PC-3 (cell line): ENCODE measurements at regions not wholly inside any gene's neighbourhood (a gene's known extent, or its start where the extent isn't known, plus 50 kb on each side); places are given as distances from the start of the nearest gene placed in this dataset.

Source experiments
- ATAC-seq: fragments of 200-7000 bp; cut with Tn5 transposase; 2 replicates; pipeline ENCODE4 v1.9.1; 2020; ENCODE audit warnings: mild to moderate bottlenecking, moderate library complexity
- BruUV-seq: library from RNA; stranded (reverse); fragments of 400-500 nt; replicated peaks from 2 replicates; lab custom pipeline; 2021; lab: Mats Ljungman, UMichigan
- CTCF ChIA-PET: fragments of 300-600 bp; sonication (Branson Sonifier 250); formaldehyde crosslinking; loops from one replicate; lab custom pipeline; 2022; ENCODE audit warnings: antibody characterized with exemption; lab: Charles Lee
- POLR2A ChIA-PET: fragments of 300-600 bp; sonication (Branson Sonifier 250); formaldehyde crosslinking; loops from one replicate; lab custom pipeline; 2022; ENCODE audit warnings: antibody characterized with exemption; ENCODE audit not compliant: unreplicated experiment; lab: Charles Lee
- DNase-seq: peaks from one replicate; pipeline ENCODE4 v3.0.0-alpha.2; 2015
- H2AFZ ChIP-seq: fragments of 300-600 bp; sonication (generic); 2 replicates; pipeline ENCODE4 v1.6.0; 2016; ENCODE audit warnings: antibody characterized with exemption, low read length
- H3F3A ChIP-seq: fragments of 300-600 bp; sonication (generic); one replicate; pipeline ENCODE4 v1.6.0; 2017; ENCODE audit warnings: antibody characterized with exemption, low read length, control low read depth, mild to moderate bottlenecking; ENCODE audit not compliant: unreplicated experiment
- H3K27ac ChIP-seq: fragments of 300-600 bp; sonication (generic); 2 replicates; pipeline ENCODE4 v1.5.1; 2016; ENCODE audit warnings: mild to moderate bottlenecking, low read length
- H3K27me3 ChIP-seq: fragments of 300-600 bp; sonication (generic); 2 replicates; pipeline ENCODE4 v1.6.1; 2016; ENCODE audit warnings: low read length, mixed read lengths
- H3K36me3 ChIP-seq: fragments of 300-600 bp; sonication (generic); 2 replicates; pipeline ENCODE4 v1.6.1; 2016; ENCODE audit warnings: low read depth, mixed run types, low read length, mixed read lengths
- H3K4me1 ChIP-seq: fragments of 300-600 bp; sonication (generic); 2 replicates; pipeline ENCODE4 v1.5.1; 2016; ENCODE audit warnings: low read length; ENCODE audit not compliant: insufficient read depth
- H3K4me2 ChIP-seq: fragments of 300-600 bp; sonication (generic); 2 replicates; pipeline ENCODE4 v1.6.0; 2016; ENCODE audit warnings: low read length
- H3K4me3 ChIP-seq: fragments of 300-600 bp; sonication (generic); 2 replicates; pipeline ENCODE4 v1.5.1; 2016; ENCODE audit warnings: mild to moderate bottlenecking, low read length, mixed read lengths
- H3K79me2 ChIP-seq: fragments of 300-600 bp; sonication (generic); 2 replicates; pipeline ENCODE4 v1.6.1; 2017; ENCODE audit warnings: low read length, mixed read lengths
- H3K9ac ChIP-seq: fragments of 300-600 bp; sonication (generic); 2 replicates; pipeline ENCODE4 v1.6.0; 2016; ENCODE audit warnings: mild to moderate bottlenecking, low read length
- H3K9me2 ChIP-seq: fragments of 300-600 bp; sonication (generic); replicated peaks from 2 replicates; pipeline ENCODE4 v1.6.1; 2016; ENCODE audit warnings: mixed run types, low read length, mixed read lengths
- H3K9me3 ChIP-seq: fragments of 300-600 bp; sonication (generic); 2 replicates; pipeline ENCODE4 v1.6.1; 2016; ENCODE audit warnings: low read length, mixed read lengths
- H4K20me1 ChIP-seq: fragments of 300-600 bp; sonication (generic); 2 replicates; pipeline ENCODE4 v1.6.1; 2016; ENCODE audit warnings: low read length, mixed read lengths
- CTCF ChIP-seq: fragments of 300-600 bp; sonication (generic); conservative IDR thresholded peaks from 2 replicates; pipeline ENCODE4 v1.5.1; 2017; ENCODE audit warnings: antibody characterized with exemption, low read depth, mild to moderate bottlenecking, low read length
- EZH2 ChIP-seq: fragments of 300-600 bp; sonication (generic); IDR thresholded peaks from one replicate; pipeline ENCODE4 v1.6.1; 2017; ENCODE audit warnings: antibody characterized with exemption, mild to moderate bottlenecking, low read length; ENCODE audit not compliant: unreplicated experiment
- EZH2phosphoT487 ChIP-seq: fragments of 300-600 bp; sonication (generic); IDR thresholded peaks from 2 replicates; pipeline ENCODE4 v1.6.1; 2018; ENCODE audit warnings: mild to moderate bottlenecking, antibody characterized with exemption, low read length, borderline replicate concordance
- intact Hi-C: fragments of 100-400 bp; cut with micrococcal nuclease; formaldehyde crosslinking; loops from 2 replicates; pipeline ENCODE4 v1.9.0; 2023

DNA sequence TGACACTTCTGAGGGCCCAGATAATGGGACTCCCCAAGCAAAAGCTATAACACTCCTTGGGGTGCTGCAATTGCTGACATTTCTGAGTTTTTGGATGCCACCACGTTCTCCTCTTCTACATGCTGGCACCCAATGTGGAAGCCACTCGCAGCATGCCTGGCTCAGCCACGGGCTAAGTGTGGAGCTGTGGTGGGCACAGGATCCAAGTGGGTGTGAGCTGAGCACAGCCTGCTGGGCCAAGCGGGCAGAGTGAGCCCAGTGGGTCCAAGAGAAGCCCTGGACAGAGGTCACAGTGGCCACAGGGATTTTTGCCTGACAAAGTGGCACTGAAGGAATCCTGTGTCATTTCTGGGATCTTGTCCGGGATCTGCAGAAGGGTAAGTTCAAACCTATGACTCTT lies 213.2 kb downstream of the C6orf118 start:
- ATAC-seq (no peak), DNase-seq (no peak)
- intact Hi-C loops: no loop called here
- H3K9ac ChIP-seq: no peak overlapping the region
- no TSS peak for BruUV-seq
- H3K4me2 ChIP-seq: no peak overlapping the region
- no peaks in the 10 kb centered on the region for H3K27me3 ChIP-seq
- H3K27ac ChIP-seq: no peak overlapping the region
- no peak overlapping the region for H3K4me3 ChIP-seq
- ChIA-PET CTCF (no interaction called here), POLR2A (no interaction called here)
- no peak overlapping the region for H2AFZ ChIP-seq
- H4K20me1 ChIP-seq: no peaks in the 10 kb centered on the region
- TF ChIP-seq EZH2phosphoT487 (no peak), EZH2 (no peak), CTCF (no peak)
- no peaks in the 10 kb centered on the region for H3K9me3 ChIP-seq
- H3K36me3 ChIP-seq: no peaks in the 10 kb centered on the region
- H3K9me2 ChIP-seq: no peaks in the 10 kb centered on the region
- peaks cover 8% of the 10 kb centered on the region; the same call in 1 of the 2 replicates for H3K4me1 ChIP-seq
- no peaks in the 10 kb centered on the region for H3F3A ChIP-seq
- H3K79me2 ChIP-seq: no peaks in the 10 kb centered on the region

- Histone ChIP-seq H3K79me2 (no peaks in the 10 kb centered on the region), H3K9me2 (no peaks in the 10 kb centered on the region), H2AFZ (no peak overlapping the region), H3F3A (no peaks in the 10 kb centered on the region), H3K27me3 (no peaks in the 10 kb centered on the region), H3K4me3 (no peak overlapping the region), H3K4me2 (no peak overlapping the region), H3K9ac (no peak overlapping the region), H3K27ac (peak overlapping the region; percentile 45), H3K36me3 (no peaks in the 10 kb centered on the region), H4K20me1 (no peaks in the 10 kb centered on the region), H3K9me3 (no peaks in the 10 kb centered on the region), H3K4me1 (peaks cover 13% of the 10 kb centered on the region; the same call in 1 of the 2 replicates)
- BruUV-seq: no TSS peak
- TF ChIP-seq EZH2 (no peak), CTCF (no peak), EZH2phosphoT487 (no peak)
- DNase-seq: peak; percentile 39
- ChIA-PET POLR2A (no interaction called here), CTCF (no interaction called here)
- intact Hi-C loops: no loop called here
- ATAC-seq: peak; percentile 37; the same call in 1 of the 2 replicates
These were observed 216.4 kb downstream of the C6orf118 start for GRCh38 chr6:165092881-165093595.

- Histone ChIP-seq H4K20me1 (no peaks in the 10 kb centered on the region), H3K36me3 (no peaks in the 10 kb centered on the region), H3K79me2 (no peaks in the 10 kb centered on the region), H3K27me3 (no peaks in the 10 kb centered on the region), H3K9me2 (no peaks in the 10 kb centered on the region), H3F3A (no peaks in the 10 kb centered on the region), H3K4me2 (no peak overlapping the region), H3K27ac (peak overlapping the region; percentile 37; the same call in 1 of the 2 replicates), H3K9ac (no peak overlapping the region), H2AFZ (no peak overlapping the region), H3K9me3 (no peaks in the 10 kb centered on the region), H3K4me3 (no peak overlapping the region), H3K4me1 (peaks cover 13% of the 10 kb centered on the region; the same call in 1 of the 2 replicates)
- DNase-seq: peak; percentile 17
- ChIA-PET CTCF (no interaction called here), POLR2A (no interaction called here)
- ATAC-seq: peak; percentile 45
- TF ChIP-seq EZH2phosphoT487: no peak
- no peak for TF ChIP-seq CTCF
- TF ChIP-seq EZH2: no peak
- no TSS peak for BruUV-seq
- intact Hi-C loops: loop anchor here (2.0 kb wide), 1 partner anchor 30 kb away; no protein-coding TSS in a partner anchor
These were observed 218.2 kb downstream of the C6orf118 start for GRCh38 chr6:165091121-165091785.
